WTC11 (cell line): ENCODE measurements at regions not wholly inside any gene's neighbourhood (a gene's known extent, or its start where the extent isn't known, plus 50 kb on each side); places are given as distances from the start of the nearest gene placed in this dataset.

Experiments
- ATAC-seq: fragments of 200-7000 bp; cut with Tn5 transposase; 2 replicates; pipeline ENCODE4 v1.10.0; 2021; ENCODE audit warnings: mild to moderate bottlenecking, moderate library complexity
- CTCF ChIA-PET: fragments of 300-600 bp; sonication (Branson Sonifier 250); formaldehyde crosslinking; loops from one replicate; lab custom pipeline; 2021; ENCODE audit warnings: antibody characterized with exemption; lab: Charles Lee
- POLR2A ChIA-PET: fragments of 350-600 bp; sonication (Branson Sonifier 250); formaldehyde crosslinking; loops from one replicate; lab custom pipeline; 2021; ENCODE audit warnings: antibody characterized with exemption; lab: Charles Lee
- DNase-seq: peaks from one replicate; pipeline ENCODE4 v3.0.0; 2021; ENCODE audit warnings: low spot score
- H3K27ac Mint-ChIP-seq: 2 replicates; pipeline ENCODE4 v1.8.0; 2021; ENCODE audit warnings: mixed read lengths
- H3K27me3 Mint-ChIP-seq: 2 replicates; pipeline ENCODE4 v1.8.0; 2021; ENCODE audit warnings: low read depth, mild to moderate bottlenecking, moderate library complexity, mixed read lengths
- H3K36me3 Mint-ChIP-seq: 2 replicates; pipeline ENCODE4 v1.8.0; 2021; ENCODE audit warnings: mixed read lengths
- H3K4me1 Mint-ChIP-seq: 2 replicates; pipeline ENCODE4 v1.8.0; 2022; ENCODE audit warnings: mixed read lengths
- H3K4me3 Mint-ChIP-seq: 2 replicates; pipeline ENCODE4 v1.8.0; 2021; ENCODE audit warnings: mild to moderate bottlenecking, moderate library complexity, mixed read lengths
- H3K9me3 Mint-ChIP-seq: 2 replicates; pipeline ENCODE4 v1.8.0; 2021; ENCODE audit warnings: mixed read lengths
- ATF1 ChIP-seq: sonication (generic); formaldehyde crosslinking; IDR thresholded peaks from 2 replicates; pipeline ENCODE4 v1.8.1; 2023; ENCODE audit warnings: mild to moderate bottlenecking, moderate library complexity, missing genetic modification reagents
- EMX1 ChIP-seq: fragments of 250-450 bp; sonication (Bioruptor Pico); IDR thresholded peaks from 2 replicates; pipeline ENCODE4 v1.8.0; 2021; ENCODE audit warnings: mild to moderate bottlenecking
- ESRRA ChIP-seq: sonication (generic); formaldehyde crosslinking; IDR thresholded peaks from 2 replicates; pipeline ENCODE4 v1.8.1; 2022; ENCODE audit warnings: mild to moderate bottlenecking, missing genetic modification reagents, borderline replicate concordance
- GRHL2 ChIP-seq: fragments of 250-450 bp; sonication (Bioruptor Pico); IDR thresholded peaks from 2 replicates; pipeline ENCODE4 v1.8.0; 2022; ENCODE audit warnings: mild to moderate bottlenecking, moderate library complexity; ENCODE audit not compliant: insufficient replicate concordance, severe bottlenecking
- HMGA2 ChIP-seq: fragments of 250-450 bp; sonication (Bioruptor Pico); IDR thresholded peaks from 2 replicates; pipeline ENCODE4 v1.4.0; 2021; ENCODE audit warnings: mild to moderate bottlenecking, moderate library complexity
- JUN ChIP-seq: sonication (generic); formaldehyde crosslinking; IDR thresholded peaks from 2 replicates; pipeline ENCODE4 v1.8.0; 2023; ENCODE audit warnings: mild to moderate bottlenecking, missing genetic modification reagents
- KAT7 ChIP-seq: sonication (generic); formaldehyde crosslinking; IDR thresholded peaks from 2 replicates; pipeline ENCODE4 v1.8.1; 2023; ENCODE audit warnings: missing genetic modification reagents, mild to moderate bottlenecking, borderline replicate concordance
- RELA ChIP-seq: sonication (generic); formaldehyde crosslinking; IDR thresholded peaks from 2 replicates; pipeline ENCODE4 v1.8.1; 2022; ENCODE audit warnings: missing genetic modification reagents, mild to moderate bottlenecking, borderline replicate concordance
- RORB ChIP-seq: fragments of 250-450 bp; sonication (Bioruptor Pico); IDR thresholded peaks from 2 replicates; pipeline ENCODE4 v1.9.0; 2021; ENCODE audit warnings: mild to moderate bottlenecking
- SP1 ChIP-seq: sonication (generic); formaldehyde crosslinking; conservative IDR thresholded peaks from 2 replicates; pipeline ENCODE4 v1.8.1; 2022; ENCODE audit warnings: missing genetic modification reagents
- STAT6 ChIP-seq: sonication (generic); formaldehyde crosslinking; conservative IDR thresholded peaks from 2 replicates; pipeline ENCODE4 v1.8.1; 2023; ENCODE audit warnings: mild to moderate bottlenecking, low read depth, missing genetic modification reagents, moderate library complexity
- ZNF219 ChIP-seq: sonication (generic); formaldehyde crosslinking; IDR thresholded peaks from 2 replicates; pipeline ENCODE4 v1.8.0; 2023; ENCODE audit warnings: missing genetic modification reagents, mild to moderate bottlenecking, borderline replicate concordance
- ZNF396 ChIP-seq: fragments of 250-450 bp; sonication (Bioruptor Pico); IDR thresholded peaks from 2 replicates; pipeline ENCODE4 v1.8.0; 2021; ENCODE audit warnings: mild to moderate bottlenecking, moderate library complexity, borderline replicate concordance
- ZNF416 ChIP-seq: fragments of 250-450 bp; sonication (Bioruptor Pico); IDR thresholded peaks from 2 replicates; pipeline ENCODE4 v1.9.0; 2021; ENCODE audit warnings: mild to moderate bottlenecking, inconsistent platforms
- ZNF425 ChIP-seq: fragments of 250-450 bp; sonication (Bioruptor Pico); conservative IDR thresholded peaks from 2 replicates; pipeline ENCODE4 v1.9.0; 2021; ENCODE audit warnings: mild to moderate bottlenecking
- TF ChIP-seq, protein P1 (sequence below): sonication (generic); formaldehyde crosslinking; IDR thresholded peaks from 2 replicates; pipeline ENCODE4 v1.8.0; 2022; ENCODE audit warnings: mild to moderate bottlenecking, missing genetic modification reagents
- TF ChIP-seq, protein P2 (sequence below): sonication (generic); formaldehyde crosslinking; IDR thresholded peaks from 2 replicates; pipeline ENCODE4 v1.8.1; 2023; ENCODE audit warnings: mild to moderate bottlenecking, missing genetic modification reagents
- TF ChIP-seq, protein P3 (sequence below): sonication (generic); formaldehyde crosslinking; IDR thresholded peaks from 2 replicates; pipeline ENCODE4 v1.8.1; 2022; ENCODE audit warnings: low read depth, missing genetic modification reagents, borderline replicate concordance

DNA sequence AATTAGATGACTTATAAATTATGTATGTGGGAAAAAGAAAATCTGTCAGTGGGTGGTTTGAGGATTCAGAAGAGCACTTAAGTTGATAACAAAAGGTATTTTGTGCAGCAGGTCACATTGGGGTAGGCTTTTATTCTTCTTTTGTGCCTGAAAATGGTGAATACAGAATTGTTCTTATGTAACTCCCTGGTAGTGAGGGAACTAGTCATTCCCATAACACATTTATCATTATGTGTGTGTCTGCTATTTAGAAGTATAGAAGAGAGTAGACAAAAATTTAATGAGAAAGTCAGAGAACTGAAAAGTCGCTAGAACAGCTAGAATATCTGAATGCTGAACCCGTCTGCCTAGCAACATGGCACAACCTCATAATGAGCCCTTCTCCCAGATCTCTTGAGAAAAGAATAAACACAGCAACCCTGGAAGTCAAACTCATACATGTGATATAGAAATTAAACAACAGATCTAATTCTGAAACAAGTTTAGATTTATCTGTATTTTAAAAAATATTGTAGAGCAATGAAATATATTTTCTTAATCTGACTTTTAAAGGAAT lies 111.8 kb upstream of the EDNRB start:
- DNase-seq (no peak), ATAC-seq (no peak)
- TF ChIP-seq GRHL2 (CRISPR knock-in tag) (no peak), ESRRA (CRISPR knock-in tag) (no peak), JUN (CRISPR knock-in tag) (no peak), ATF1 (no peak), ZNF416 (no peak), STAT6 (CRISPR knock-in tag) (no peak)
- TF ChIP-seq, protein P1, sequence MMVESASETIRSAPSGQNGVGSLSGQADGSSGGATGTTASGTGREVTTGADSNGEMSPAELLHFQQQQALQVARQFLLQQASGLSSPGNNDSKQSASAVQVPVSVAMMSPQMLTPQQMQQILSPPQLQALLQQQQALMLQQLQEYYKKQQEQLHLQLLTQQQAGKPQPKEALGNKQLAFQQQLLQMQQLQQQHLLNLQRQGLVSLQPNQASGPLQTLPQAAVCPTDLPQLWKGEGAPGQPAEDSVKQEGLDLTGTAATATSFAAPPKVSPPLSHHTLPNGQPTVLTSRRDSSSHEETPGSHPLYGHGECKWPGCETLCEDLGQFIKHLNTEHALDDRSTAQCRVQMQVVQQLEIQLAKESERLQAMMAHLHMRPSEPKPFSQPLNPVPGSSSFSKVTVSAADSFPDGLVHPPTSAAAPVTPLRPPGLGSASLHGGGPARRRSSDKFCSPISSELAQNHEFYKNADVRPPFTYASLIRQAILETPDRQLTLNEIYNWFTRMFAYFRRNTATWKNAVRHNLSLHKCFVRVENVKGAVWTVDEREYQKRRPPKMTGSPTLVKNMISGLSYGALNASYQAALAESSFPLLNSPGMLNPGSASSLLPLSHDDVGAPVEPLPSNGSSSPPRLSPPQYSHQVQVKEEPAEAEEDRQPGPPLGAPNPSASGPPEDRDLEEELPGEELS (CRISPR knock-in tag): no peak
- H3K27ac Mint-ChIP-seq: no peak overlapping the region; the same call in 1 of the 2 replicates
- no peaks in the 10 kb centered on the region; the same call in 1 of the 2 replicates for H3K27me3 Mint-ChIP-seq
- peaks cover 4% of the 10 kb centered on the region; the same call in 1 of the 2 replicates for H3K9me3 Mint-ChIP-seq
- POLR2A ChIA-PET: no interaction called here
- no peak overlapping the region for H3K4me3 Mint-ChIP-seq
- CTCF ChIA-PET: no interaction called here
- H3K36me3 Mint-ChIP-seq: no peaks in the 10 kb centered on the region
- H3K4me1 Mint-ChIP-seq: 0 out of 2 replicates have a peak, but pooled peaks cover 3% of the 10 kb centered on the region

GRCh38 chr13:78029901-78030300 lies 111.3 kb upstream of the EDNRB start:
- Mint-ChIP-seq H3K4me3 (no peak overlapping the region), H3K4me1 (0 out of 2 replicates have a peak, but pooled peaks cover 3% of the 10 kb centered on the region), H3K36me3 (peaks cover 3% of the 10 kb centered on the region), H3K27me3 (no peaks in the 10 kb centered on the region; the same call in 1 of the 2 replicates), H3K27ac (no peak overlapping the region), H3K9me3 (peaks cover 8% of the 10 kb centered on the region)
- DNase-seq (no peak), ATAC-seq (no peak)
- CTCF ChIA-PET: no interaction called here
- POLR2A ChIA-PET: no interaction called here
- 0 out of 2 replicates have a peak, but pooled peaks have one; percentile 3 for TF ChIP-seq HMGA2 (CRISPR knock-in tag)
- no peak for TF ChIP-seq RELA (CRISPR knock-in tag)
- TF ChIP-seq, protein P2, sequence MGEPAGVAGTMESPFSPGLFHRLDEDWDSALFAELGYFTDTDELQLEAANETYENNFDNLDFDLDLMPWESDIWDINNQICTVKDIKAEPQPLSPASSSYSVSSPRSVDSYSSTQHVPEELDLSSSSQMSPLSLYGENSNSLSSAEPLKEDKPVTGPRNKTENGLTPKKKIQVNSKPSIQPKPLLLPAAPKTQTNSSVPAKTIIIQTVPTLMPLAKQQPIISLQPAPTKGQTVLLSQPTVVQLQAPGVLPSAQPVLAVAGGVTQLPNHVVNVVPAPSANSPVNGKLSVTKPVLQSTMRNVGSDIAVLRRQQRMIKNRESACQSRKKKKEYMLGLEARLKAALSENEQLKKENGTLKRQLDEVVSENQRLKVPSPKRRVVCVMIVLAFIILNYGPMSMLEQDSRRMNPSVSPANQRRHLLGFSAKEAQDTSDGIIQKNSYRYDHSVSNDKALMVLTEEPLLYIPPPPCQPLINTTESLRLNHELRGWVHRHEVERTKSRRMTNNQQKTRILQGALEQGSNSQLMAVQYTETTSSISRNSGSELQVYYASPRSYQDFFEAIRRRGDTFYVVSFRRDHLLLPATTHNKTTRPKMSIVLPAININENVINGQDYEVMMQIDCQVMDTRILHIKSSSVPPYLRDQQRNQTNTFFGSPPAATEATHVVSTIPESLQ: no peak

GRCh38 chr13:78028960-78029359 lies 110.3 kb upstream of the EDNRB start:
- Mint-ChIP-seq H3K27ac (no peak overlapping the region), H3K4me1 (0 out of 2 replicates have a peak, but pooled peaks cover 3% of the 10 kb centered on the region), H3K36me3 (peaks cover 9% of the 10 kb centered on the region), H3K27me3 (no peaks in the 10 kb centered on the region; the same call in 1 of the 2 replicates), H3K9me3 (peaks cover 14% of the 10 kb centered on the region), H3K4me3 (no peak overlapping the region)
- CTCF ChIA-PET: no interaction called here
- POLR2A ChIA-PET: no interaction called here
- ATAC-seq (no peak), DNase-seq (no peak)
- TF ChIP-seq KAT7 (CRISPR knock-in tag) (no peak), ZNF219 (CRISPR knock-in tag) (no peak), SP1 (CRISPR knock-in tag) (no peak), ZNF396 (CRISPR knock-in tag) (no peak), EMX1 (CRISPR knock-in tag) (no peak), RORB (CRISPR knock-in tag) (no peak), ZNF425 (CRISPR knock-in tag) (no peak), JUN (CRISPR knock-in tag) (no peak)
- TF ChIP-seq, protein P3, sequence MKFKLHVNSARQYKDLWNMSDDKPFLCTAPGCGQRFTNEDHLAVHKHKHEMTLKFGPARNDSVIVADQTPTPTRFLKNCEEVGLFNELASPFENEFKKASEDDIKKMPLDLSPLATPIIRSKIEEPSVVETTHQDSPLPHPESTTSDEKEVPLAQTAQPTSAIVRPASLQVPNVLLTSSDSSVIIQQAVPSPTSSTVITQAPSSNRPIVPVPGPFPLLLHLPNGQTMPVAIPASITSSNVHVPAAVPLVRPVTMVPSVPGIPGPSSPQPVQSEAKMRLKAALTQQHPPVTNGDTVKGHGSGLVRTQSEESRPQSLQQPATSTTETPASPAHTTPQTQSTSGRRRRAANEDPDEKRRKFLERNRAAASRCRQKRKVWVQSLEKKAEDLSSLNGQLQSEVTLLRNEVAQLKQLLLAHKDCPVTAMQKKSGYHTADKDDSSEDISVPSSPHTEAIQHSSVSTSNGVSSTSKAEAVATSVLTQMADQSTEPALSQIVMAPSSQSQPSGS: no peak
